ENCODE measurements at regions not wholly inside any gene's neighbourhood (a gene's known extent, or its start where the extent isn't known, plus 50 kb on each side); places are given as distances from the start of the nearest gene placed in this dataset.

GRCh38 chr1:106756752-106757151 lies 299.7 kb upstream of the PRMT6 start:
- no peaks in the 10 kb centered on the region for H3K27me3 ChIP-seq (ENCODE audit: control insufficient read depth, insufficient read depth, low read length)
- no peaks in the 10 kb centered on the region for H3K4me1 ChIP-seq (ENCODE audit: control insufficient read depth, insufficient read depth, low read length)
- in situ Hi-C loops (cut with HindIII; ENCODE audit: low pct_unique_long_range_greater_than_20kb, low sequenced_read_pairs) (no loop called here), intact Hi-C loops (cut with micrococcal nuclease; ENCODE audit: unreplicated experiment) (no loop called here)
- no peaks in the 10 kb centered on the region for H3K9me3 ChIP-seq (ENCODE audit: control insufficient read depth, insufficient read depth, low read depth, low read length)
- no peaks in the 10 kb centered on the region for H3K36me3 ChIP-seq (ENCODE audit: control insufficient read depth, insufficient read depth, low read length)
- no TSS peak for BruUV-seq (replicated peaks)
- DNase-seq (ENCODE audit: low read depth, low spot score) = no peak
- ChIA-PET POLR2A (no interaction called here), CTCF (no interaction called here)
- TF ChIP-seq, protein P1, sequence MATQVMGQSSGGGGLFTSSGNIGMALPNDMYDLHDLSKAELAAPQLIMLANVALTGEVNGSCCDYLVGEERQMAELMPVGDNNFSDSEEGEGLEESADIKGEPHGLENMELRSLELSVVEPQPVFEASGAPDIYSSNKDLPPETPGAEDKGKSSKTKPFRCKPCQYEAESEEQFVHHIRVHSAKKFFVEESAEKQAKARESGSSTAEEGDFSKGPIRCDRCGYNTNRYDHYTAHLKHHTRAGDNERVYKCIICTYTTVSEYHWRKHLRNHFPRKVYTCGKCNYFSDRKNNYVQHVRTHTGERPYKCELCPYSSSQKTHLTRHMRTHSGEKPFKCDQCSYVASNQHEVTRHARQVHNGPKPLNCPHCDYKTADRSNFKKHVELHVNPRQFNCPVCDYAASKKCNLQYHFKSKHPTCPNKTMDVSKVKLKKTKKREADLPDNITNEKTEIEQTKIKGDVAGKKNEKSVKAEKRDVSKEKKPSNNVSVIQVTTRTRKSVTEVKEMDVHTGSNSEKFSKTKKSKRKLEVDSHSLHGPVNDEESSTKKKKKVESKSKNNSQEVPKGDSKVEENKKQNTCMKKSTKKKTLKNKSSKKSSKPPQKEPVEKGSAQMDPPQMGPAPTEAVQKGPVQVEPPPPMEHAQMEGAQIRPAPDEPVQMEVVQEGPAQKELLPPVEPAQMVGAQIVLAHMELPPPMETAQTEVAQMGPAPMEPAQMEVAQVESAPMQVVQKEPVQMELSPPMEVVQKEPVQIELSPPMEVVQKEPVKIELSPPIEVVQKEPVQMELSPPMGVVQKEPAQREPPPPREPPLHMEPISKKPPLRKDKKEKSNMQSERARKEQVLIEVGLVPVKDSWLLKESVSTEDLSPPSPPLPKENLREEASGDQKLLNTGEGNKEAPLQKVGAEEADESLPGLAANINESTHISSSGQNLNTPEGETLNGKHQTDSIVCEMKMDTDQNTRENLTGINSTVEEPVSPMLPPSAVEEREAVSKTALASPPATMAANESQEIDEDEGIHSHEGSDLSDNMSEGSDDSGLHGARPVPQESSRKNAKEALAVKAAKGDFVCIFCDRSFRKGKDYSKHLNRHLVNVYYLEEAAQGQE (IDR thresholded peaks at IDR 0.05; ENCODE audit: insufficient read depth in 1 of 2, low read depth in 2 of 2, low read length in 1 of 2) = no peak
- no peak for TF ChIP-seq TCF7L2 (IDR thresholded peaks at IDR 0.05; ENCODE audit: low read depth, low read length)
- no peak for TF ChIP-seq POLR2AphosphoS5 (IDR thresholded peaks at IDR 0.05; ENCODE audit: low read depth, low read length)
- no peak for TF ChIP-seq CTCF (IDR thresholded peaks at IDR 0.05)
- no peak for TF ChIP-seq SIN3A (IDR thresholded peaks at IDR 0.05; ENCODE audit: borderline replicate concordance, insufficient read depth, low read depth, low read length)
- H3K27ac ChIP-seq (ENCODE audit: low read length) = no peak overlapping the region
- no peak overlapping the region for H3K4me3 ChIP-seq (ENCODE audit: low read depth in 2 of 2, low read length in 2 of 2)
- ATAC-seq = no peak

GRCh38 chr1:106768077-106768476 lies 288.4 kb upstream of the PRMT6 start:
- in situ Hi-C loops (cut with HindIII; ENCODE audit: low pct_unique_long_range_greater_than_20kb, low sequenced_read_pairs) = no loop called here
- BruUV-seq (replicated peaks) = no TSS peak
- intact Hi-C loops (cut with micrococcal nuclease; ENCODE audit: unreplicated experiment) = no loop called here

More at GRCh38 chr1:106768077-106768476, 288.4 kb upstream of the PRMT6 start:
- no peaks in the 10 kb centered on the region for H3K36me3 ChIP-seq (ENCODE audit: control insufficient read depth, insufficient read depth, low read length)
- TF ChIP-seq TCF7L2 (IDR thresholded peaks at IDR 0.05; ENCODE audit: low read depth, low read length) (no peak), CTCF (IDR thresholded peaks at IDR 0.05) (no peak), SIN3A (IDR thresholded peaks at IDR 0.05; ENCODE audit: borderline replicate concordance, insufficient read depth, low read depth, low read length) (no peak), POLR2AphosphoS5 (IDR thresholded peaks at IDR 0.05; ENCODE audit: low read depth, low read length) (no peak)
- TF ChIP-seq, protein P1 (IDR thresholded peaks at IDR 0.05; ENCODE audit: insufficient read depth in 1 of 2, low read depth in 2 of 2, low read length in 1 of 2) = no peak
- H3K4me1 ChIP-seq (ENCODE audit: control insufficient read depth, insufficient read depth, low read length) = no peaks in the 10 kb centered on the region
- POLR2A ChIA-PET = no interaction called here
- CTCF ChIA-PET = no interaction called here
- no peaks in the 10 kb centered on the region for H3K27me3 ChIP-seq (ENCODE audit: control insufficient read depth, insufficient read depth, low read length)
- ATAC-seq (no peak), DNase-seq (ENCODE audit: low read depth, low spot score) (no peak)
- no peaks in the 10 kb centered on the region for H3K9me3 ChIP-seq (ENCODE audit: control insufficient read depth, insufficient read depth, low read depth, low read length)
- H3K4me3 ChIP-seq (ENCODE audit: low read depth in 2 of 2, low read length in 2 of 2) = no peak overlapping the region
- no peak overlapping the region for H3K27ac ChIP-seq (ENCODE audit: low read length)

Data from Panc1 (cell line).